ENCODE measurements at regions not wholly inside any gene's neighbourhood (a gene's known extent, or its start where the extent isn't known, plus 50 kb on each side); places are given as distances from the start of the nearest gene placed in this dataset.

GRCh38 chr10:80921032-80921431 lies 383.3 kb downstream of the SH2D4B start:
- H2AFZ ChIP-seq (ENCODE audit: low read length) = no peak overlapping the region
- FAIRE-seq = no peak
- no peak overlapping the region for H3K4me3 ChIP-seq (replicated peaks in 1 of 3; ENCODE audit: insufficient read depth in 1 of 3, low read depth in 2 of 3, low read length in 3 of 3)
- H3K79me2 ChIP-seq (ENCODE audit: insufficient read depth, low read length) = no peaks in the 10 kb centered on the region
- H3K9me3 ChIP-seq (ENCODE audit: low read length) = no peaks in the 10 kb centered on the region
- no peak overlapping the region for H3K9ac ChIP-seq (ENCODE audit: insufficient read depth, low read depth, low read length)
- ATAC-seq = no peak
- 1% methylated on average over 2 of the region's 2 CpGs for WGBS (ENCODE audit: low lambda C conversion rate)
- H3K4me1 ChIP-seq (ENCODE audit: insufficient read depth, low read length) = no peaks in the 10 kb centered on the region
- TF ChIP-seq ZNF788 (CRISPR knock-in tag; IDR thresholded peaks at IDR 0.05; ENCODE audit: borderline replicate concordance) (no peak), NR3C1 (CRISPR knock-in tag; IDR thresholded peaks at IDR 0.05) (no peak), ZNF484 (CRISPR knock-in tag; IDR thresholded peaks at IDR 0.05; ENCODE audit: borderline replicate concordance, low read depth) (no peak)
- H4K20me1 ChIP-seq (ENCODE audit: insufficient read depth, low read length) = no peaks in the 10 kb centered on the region
- no peak overlapping the region for H3K27ac ChIP-seq (ENCODE audit: extremely low read length, insufficient read depth, low read length)
- no TSS peak for BruUV-seq (replicated peaks)
- in situ Hi-C loops (cut with HindIII; ENCODE audit: extremely low pct_ligation_motif_present, low pct_unique_long_range_greater_than_20kb) = loop anchor here (5.0 kb wide), 2 partner anchors 219 to 259 kb away; no protein-coding TSS in a partner anchor
- no peaks in the 10 kb centered on the region for H3K36me3 ChIP-seq (replicated peaks in 1 of 2; ENCODE audit: control insufficient read depth in 1 of 2, insufficient read depth in 2 of 2, low read length in 2 of 2)
- DNase-seq (ENCODE audit: low spot score) = no peak
- H3K4me2 ChIP-seq (ENCODE audit: low read depth, low read length) = no peak overlapping the region
- no peaks in the 10 kb centered on the region; a peak in 1 of 5 replicates for H3K27me3 ChIP-seq (ENCODE audit: control insufficient read depth in 1 of 2, insufficient read depth in 2 of 2, low read length in 2 of 2)
- intact Hi-C loops (cut with micrococcal nuclease; ENCODE audit: unreplicated experiment) = loop anchor here (10.0 kb wide), 1 partner anchor 476 kb away; no protein-coding TSS in a partner anchor
- POLR2A ChIA-PET = no interaction called here
- CTCF ChIA-PET (ENCODE audit: low intra/inter-chr PET ratio, low total read pairs) = no interaction called here

GRCh38 chr10:80924063-80924952 lies 386.6 kb downstream of the SH2D4B start:
- Histone ChIP-seq H3K79me2 (ENCODE audit: insufficient read depth, low read length) (no peaks in the 10 kb centered on the region), H2AFZ (ENCODE audit: low read length) (no peak overlapping the region), H4K20me1 (ENCODE audit: insufficient read depth, low read length) (no peaks in the 10 kb centered on the region), H3K4me1 (ENCODE audit: insufficient read depth, low read length) (no peaks in the 10 kb centered on the region), H3K4me3 (replicated peaks in 1 of 3; ENCODE audit: insufficient read depth in 1 of 3, low read depth in 2 of 3, low read length in 3 of 3) (no peak overlapping the region), H3K36me3 (replicated peaks in 1 of 2; ENCODE audit: control insufficient read depth in 1 of 2, insufficient read depth in 2 of 2, low read length in 2 of 2) (no peaks in the 10 kb centered on the region), H3K27ac (ENCODE audit: extremely low read length, insufficient read depth, low read length) (no peak overlapping the region), H3K9me3 (ENCODE audit: low read length) (no peaks in the 10 kb centered on the region), H3K9ac (ENCODE audit: insufficient read depth, low read depth, low read length) (no peak overlapping the region), H3K27me3 (ENCODE audit: control insufficient read depth in 1 of 2, insufficient read depth in 2 of 2, low read length in 2 of 2) (no peaks in the 10 kb centered on the region; a peak in 1 of 5 replicates), H3K4me2 (ENCODE audit: low read depth, low read length) (no peak overlapping the region)
- 10% methylated on average over 7 of the region's 7 CpGs for WGBS (ENCODE audit: low lambda C conversion rate)
- CTCF ChIA-PET (ENCODE audit: low intra/inter-chr PET ratio, low total read pairs) = interaction anchor here (1.5 to 2.3 kb wide), 3 partner anchors 69 to 261 kb away, joined by 5 to 27 read pairs (median 22); no protein-coding TSS in a partner anchor
- TF ChIP-seq MNT (IDR thresholded peaks at IDR 0.05) = peak; percentile 97
- TF ChIP-seq SMC3 (IDR thresholded peaks at IDR 0.05; ENCODE audit: low read length) = peak; percentile 63
- peak; percentile 65 for TF ChIP-seq STAG1 (CRISPR knock-in tag; IDR thresholded peaks at IDR 0.05)
- 0 out of 2 replicates have a peak, but pooled peaks have one; percentile 33 for TF ChIP-seq SRF (IDR thresholded peaks at IDR 0.05; ENCODE audit: low read depth, low read length)
- peak; percentile 73 for TF ChIP-seq CTCF (CRISPR knock-in tag; IDR thresholded peaks at IDR 0.05)
- TF ChIP-seq ZNF343 (CRISPR knock-in tag; IDR thresholded peaks at IDR 0.05) = no peak
- 0 out of 2 replicates have a peak, but pooled peaks have one; percentile 20 for TF ChIP-seq RAD21 (CRISPR knock-in tag; IDR thresholded peaks at IDR 0.05)
- TF ChIP-seq ZNF101 (CRISPR knock-in tag; IDR thresholded peaks at IDR 0.05; ENCODE audit: borderline replicate concordance, low read depth) = no peak
- ATAC-seq (peak; percentile 85), FAIRE-seq (peak; percentile 76), DNase-seq (ENCODE audit: low spot score) (peak; percentile 33)
- POLR2A ChIA-PET = no interaction called here
- BruUV-seq (replicated peaks) = no TSS peak
- intact Hi-C loops (cut with micrococcal nuclease; ENCODE audit: unreplicated experiment) (loop anchor here (1.0 to 10.0 kb wide), 3 partner anchors 225 to 480 kb away; no protein-coding TSS in a partner anchor), in situ Hi-C loops (cut with HindIII; ENCODE audit: extremely low pct_ligation_motif_present, low pct_unique_long_range_greater_than_20kb) (loop anchor here (5.0 kb wide), 2 partner anchors 222 to 262 kb away; no protein-coding TSS in a partner anchor)

All from HepG2 (cell line).